Kidney epithelial cell (primary cell): ENCODE measurements at regions not wholly inside any gene's neighbourhood (a gene's known extent, or its start where the extent isn't known, plus 50 kb on each side); places are given as distances from the start of the nearest gene placed in this dataset.
"Not testable (repeated sequence)": the region's sequence is repeated elsewhere in the genome, so short reads cannot be mapped to it uniquely, and the experiment has no call there.

Experiments used
- DNase-seq: peaks from one replicate; pipeline ENCODE4 v3.0.0-alpha.2; 2010; ENCODE audit warnings: low read depth
- H3K27me3 ChIP-seq: 2 replicates; pipeline ENCODE4 v1.6.0; 2011; ENCODE audit warnings: low read length; ENCODE audit not compliant: control insufficient read depth, insufficient read depth
- H3K36me3 ChIP-seq: 2 replicates; pipeline ENCODE4 v1.5.1; 2011; ENCODE audit warnings: low read length; ENCODE audit not compliant: control insufficient read depth, insufficient read depth
- H3K4me3 ChIP-seq: 2 replicates; pipeline ENCODE4 v1.5.1; 2011; ENCODE audit warnings: low read depth, mild to moderate bottlenecking, control low read depth, low read length
- CTCF ChIP-seq: IDR thresholded peaks from 2 replicates; pipeline ENCODE4 v1.5.1; 2011; ENCODE audit warnings: mild to moderate bottlenecking, moderate library complexity, low read length, control low read depth, inconsistent platforms; ENCODE audit not compliant: insufficient read depth, poor library complexity, severe bottlenecking

GRCh38 chr6:49300911-49301310 is 162.1 kb downstream of the MMUT start:
- DNase-seq: no peak
- Histone ChIP-seq H3K36me3 (no peaks in the 10 kb centered on the region), H3K27me3 (no peaks in the 10 kb centered on the region), H3K4me3 (no peak overlapping the region)
- no peak for TF ChIP-seq CTCF

GRCh38 chr6:49300443-49300842 is 162.6 kb downstream of the MMUT start:
- Histone ChIP-seq H3K27me3 (no peaks in the 10 kb centered on the region), H3K4me3 (no peak overlapping the region), H3K36me3 (no peaks in the 10 kb centered on the region)
- TF ChIP-seq CTCF: no peak
- no peak for DNase-seq

GRCh38 chr6:49299279-49299678 is 163.8 kb downstream of the MMUT start:
- Histone ChIP-seq H3K27me3 (no peaks in the 10 kb centered on the region), H3K4me3 (no peak overlapping the region), H3K36me3 (no peaks in the 10 kb centered on the region)
- TF ChIP-seq CTCF: no peak
- no peak for DNase-seq

GRCh38 chr6:49284180-49284579 is 178.9 kb downstream of the MMUT start:
- H3K4me3 ChIP-seq: no peak overlapping the region
- H3K27me3 ChIP-seq: no peaks in the 10 kb centered on the region
- no peaks in the 10 kb centered on the region for H3K36me3 ChIP-seq
- no peak for TF ChIP-seq CTCF
- no peak for DNase-seq

GRCh38 chr6:49274809-49275769 is 188.0 kb downstream of the MMUT start:
- DNase-seq, H3K27me3 ChIP-seq, H3K4me3 ChIP-seq, H3K36me3 ChIP-seq: not testable (repeated sequence)

- DNase-seq: no peak
- no peak overlapping the region for H3K4me3 ChIP-seq
- no peak for TF ChIP-seq CTCF
- no peaks in the 10 kb centered on the region for H3K36me3 ChIP-seq
- H3K27me3 ChIP-seq: no peaks in the 10 kb centered on the region
Measured at GRCh38 chr6:49269190-49269589, 193.9 kb downstream of the MMUT start.
